DMS 273 (cell line): ENCODE measurements at regions not wholly inside any gene's neighbourhood (a gene's known extent, or its start where the extent isn't known, plus 50 kb on each side); places are given as distances from the start of the nearest gene placed in this dataset.
A peak's percentile ranks its signal among the peaks of the same experiment; 100 is the strongest.

Source experiments
- DNase-seq: peaks from one replicate; lab custom pipeline; 2025; ENCODE audit not compliant: unreplicated experiment; lab: John Stamatoyannopoulos, UW

GRCh38 chr6:168737014-168737413, 296.0 kb downstream of the SMOC2 start:
- no peak for DNase-seq

GRCh38 chr6:168736039-168736438, 295.1 kb downstream of the SMOC2 start:
- no peak for DNase-seq

GRCh38 chr6:168735268-168735949, 294.4 kb downstream of the SMOC2 start:
- DNase-seq: no peak

GRCh38 chr6:168734523-168734922, 293.5 kb downstream of the SMOC2 start:
- peak; percentile 28 for DNase-seq

GRCh38 chr6:168732676-168733075, 291.7 kb downstream of the SMOC2 start:
- no peak for DNase-seq

- DNase-seq: no peak
Observed at GRCh38 chr6:168730931-168731716, 290.1 kb downstream of the SMOC2 start.

- DNase-seq: no peak
Observed at GRCh38 chr6:168728056-168728455, 287.1 kb downstream of the SMOC2 start.

GRCh38 chr6:168726312-168726856, 285.4 kb downstream of the SMOC2 start:
- no peak for DNase-seq

GRCh38 chr6:168725802-168726201, 284.8 kb downstream of the SMOC2 start:
- DNase-seq: no peak

- DNase-seq: no peak
Observed at GRCh38 chr6:168724669-168725570, 283.9 kb downstream of the SMOC2 start.

- DNase-seq: no peak
Observed at GRCh38 chr6:168724033-168724432, 283.0 kb downstream of the SMOC2 start.

GRCh38 chr6:168722397-168722796, 281.4 kb downstream of the SMOC2 start:
- no peak for DNase-seq

GRCh38 chr6:168721571-168721970, 280.6 kb downstream of the SMOC2 start:
- DNase-seq: no peak

GRCh38 chr6:168719901-168720300, 278.9 kb downstream of the SMOC2 start:
- no peak for DNase-seq

GRCh38 chr6:168718821-168719475, 278.0 kb downstream of the SMOC2 start:
- no peak for DNase-seq
